ENCODE measurements at regions not wholly inside any gene's neighbourhood (a gene's known extent, or its start where the extent isn't known, plus 50 kb on each side); places are given as distances from the start of the nearest gene placed in this dataset.

DNA sequence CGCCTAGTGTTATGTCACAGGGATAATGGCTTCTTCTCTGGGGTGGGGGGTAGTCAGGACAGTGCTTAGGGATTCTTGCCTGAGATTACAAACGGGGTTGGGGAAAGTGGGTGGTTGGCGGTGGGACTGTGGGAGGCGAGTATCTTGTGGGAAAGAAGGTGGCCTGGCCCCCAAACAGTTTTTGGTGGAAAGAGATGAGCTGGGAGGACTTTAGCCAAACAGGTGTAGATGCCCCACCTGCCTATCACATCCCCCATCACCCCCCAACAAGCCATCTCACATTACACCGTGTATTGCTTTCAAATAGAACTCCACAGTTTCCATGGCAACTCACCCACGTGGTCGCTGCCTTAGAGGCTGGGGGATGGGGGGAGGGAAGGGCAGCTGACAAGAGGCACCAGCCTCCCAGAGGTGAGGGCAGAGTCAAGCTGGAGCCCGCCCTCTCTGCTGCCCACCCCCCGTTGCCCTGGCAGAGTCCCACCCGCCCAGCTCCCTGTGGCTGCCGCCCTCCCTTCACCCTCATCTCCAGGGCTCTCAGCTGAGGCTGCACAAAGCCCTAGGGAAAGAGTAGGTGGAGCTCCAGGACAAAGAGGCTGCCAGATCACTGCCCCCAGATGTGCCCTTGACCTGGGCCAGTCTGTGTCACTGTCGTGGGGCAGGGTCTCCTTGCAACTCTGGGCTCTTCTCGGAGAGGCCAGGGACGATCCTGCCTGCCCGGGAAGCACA is 98.3 kb downstream of the LRRC74A start:
- TF ChIP-seq, protein P1, sequence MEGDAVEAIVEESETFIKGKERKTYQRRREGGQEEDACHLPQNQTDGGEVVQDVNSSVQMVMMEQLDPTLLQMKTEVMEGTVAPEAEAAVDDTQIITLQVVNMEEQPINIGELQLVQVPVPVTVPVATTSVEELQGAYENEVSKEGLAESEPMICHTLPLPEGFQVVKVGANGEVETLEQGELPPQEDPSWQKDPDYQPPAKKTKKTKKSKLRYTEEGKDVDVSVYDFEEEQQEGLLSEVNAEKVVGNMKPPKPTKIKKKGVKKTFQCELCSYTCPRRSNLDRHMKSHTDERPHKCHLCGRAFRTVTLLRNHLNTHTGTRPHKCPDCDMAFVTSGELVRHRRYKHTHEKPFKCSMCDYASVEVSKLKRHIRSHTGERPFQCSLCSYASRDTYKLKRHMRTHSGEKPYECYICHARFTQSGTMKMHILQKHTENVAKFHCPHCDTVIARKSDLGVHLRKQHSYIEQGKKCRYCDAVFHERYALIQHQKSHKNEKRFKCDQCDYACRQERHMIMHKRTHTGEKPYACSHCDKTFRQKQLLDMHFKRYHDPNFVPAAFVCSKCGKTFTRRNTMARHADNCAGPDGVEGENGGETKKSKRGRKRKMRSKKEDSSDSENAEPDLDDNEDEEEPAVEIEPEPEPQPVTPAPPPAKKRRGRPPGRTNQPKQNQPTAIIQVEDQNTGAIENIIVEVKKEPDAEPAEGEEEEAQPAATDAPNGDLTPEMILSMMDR (IDR thresholded peaks at IDR 0.05 in 4 of 5, conservative IDR thresholded peaks at IDR 0.05 in 1 of 5) = no peak
- no peak for TF ChIP-seq POLR2A (IDR thresholded peaks at IDR 0.05)
